Sigmoid colon (tissue), 4 donors: ENCODE measurements at regions not wholly inside any gene's neighbourhood (a gene's known extent, or its start where the extent isn't known, plus 50 kb on each side); places are given as distances from the start of the nearest gene placed in this dataset.

Source experiments
- EP300 ChIP-seq, 4 donors: sonication (generic); formaldehyde crosslinking; IDR thresholded peaks; one replicate each; pipeline ENCODE4 v1.6.1; 2017; ENCODE audit warnings: antibody characterized with exemption in 4 of 4
- POLR2A ChIP-seq, 2 donors: fragments of 450-650 bp; IDR thresholded peaks; one replicate each; pipeline ENCODE4 v1.6.1; 2016; ENCODE audit warnings: antibody characterized with exemption in 2 of 2, mild to moderate bottlenecking in 2 of 2, moderate library complexity in 2 of 2
- POLR2AphosphoS5 ChIP-seq, 4 donors: sonication (generic); formaldehyde crosslinking; IDR thresholded peaks; one replicate each; pipeline ENCODE4 v1.6.1; 2017; ENCODE audit warnings: antibody characterized with exemption in 4 of 4
- TF ChIP-seq, protein P1 (sequence below), 4 experiments: fragments of 450-650 bp in 3 of 4; fragments of 200-600 bp in 1 of 4; IDR thresholded peaks; one replicate each; pipeline ENCODE4 v1.5.1; 2016 to 2019; ENCODE audit warnings: antibody characterized with exemption in 4 of 4, mild to moderate bottlenecking in 3 of 4, moderate library complexity in 2 of 4

DNA sequence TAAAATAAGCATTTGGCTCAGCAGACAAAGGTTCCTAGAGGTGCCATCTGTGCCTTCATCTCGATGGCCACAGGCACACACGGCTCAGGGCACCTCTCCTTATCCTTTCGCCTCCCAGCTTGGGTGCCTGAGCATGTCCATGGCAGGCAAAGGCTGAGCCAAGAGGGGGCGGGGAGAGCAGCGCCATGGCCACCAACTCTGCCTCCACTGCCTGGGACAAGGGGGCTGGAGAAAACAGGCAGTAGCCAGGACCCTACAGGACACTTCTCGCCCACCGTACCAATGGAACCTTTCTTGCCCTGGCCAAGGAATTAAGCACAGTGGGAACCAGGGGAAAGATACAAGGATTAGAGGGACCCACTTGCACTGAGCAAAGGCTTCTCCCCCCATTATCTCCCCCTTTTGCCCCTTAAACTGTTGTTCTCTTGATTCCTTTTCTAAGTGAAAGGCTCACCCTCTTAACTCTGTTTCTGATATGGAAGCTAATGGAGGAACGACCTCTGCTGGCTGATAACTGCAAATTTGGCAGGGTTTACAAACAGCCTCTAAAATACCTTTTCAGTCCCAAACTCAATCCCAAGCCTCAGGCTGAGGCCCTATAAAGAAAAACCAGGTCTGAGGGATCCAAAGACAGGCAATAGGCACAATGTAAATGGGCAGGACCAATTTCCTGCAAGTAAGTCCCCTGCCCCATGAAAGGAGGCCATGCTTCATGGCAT, 335.2 kb downstream of the ADAM29 start:
- TF ChIP-seq POLR2AphosphoS5 (IDR thresholded peaks at IDR 0.05) (no peak), EP300 (IDR thresholded peaks at IDR 0.05) (no peak), POLR2A (IDR thresholded peaks at IDR 0.05) (no peak)
- TF ChIP-seq, protein P1, sequence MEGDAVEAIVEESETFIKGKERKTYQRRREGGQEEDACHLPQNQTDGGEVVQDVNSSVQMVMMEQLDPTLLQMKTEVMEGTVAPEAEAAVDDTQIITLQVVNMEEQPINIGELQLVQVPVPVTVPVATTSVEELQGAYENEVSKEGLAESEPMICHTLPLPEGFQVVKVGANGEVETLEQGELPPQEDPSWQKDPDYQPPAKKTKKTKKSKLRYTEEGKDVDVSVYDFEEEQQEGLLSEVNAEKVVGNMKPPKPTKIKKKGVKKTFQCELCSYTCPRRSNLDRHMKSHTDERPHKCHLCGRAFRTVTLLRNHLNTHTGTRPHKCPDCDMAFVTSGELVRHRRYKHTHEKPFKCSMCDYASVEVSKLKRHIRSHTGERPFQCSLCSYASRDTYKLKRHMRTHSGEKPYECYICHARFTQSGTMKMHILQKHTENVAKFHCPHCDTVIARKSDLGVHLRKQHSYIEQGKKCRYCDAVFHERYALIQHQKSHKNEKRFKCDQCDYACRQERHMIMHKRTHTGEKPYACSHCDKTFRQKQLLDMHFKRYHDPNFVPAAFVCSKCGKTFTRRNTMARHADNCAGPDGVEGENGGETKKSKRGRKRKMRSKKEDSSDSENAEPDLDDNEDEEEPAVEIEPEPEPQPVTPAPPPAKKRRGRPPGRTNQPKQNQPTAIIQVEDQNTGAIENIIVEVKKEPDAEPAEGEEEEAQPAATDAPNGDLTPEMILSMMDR (IDR thresholded peaks at IDR 0.05): no peak
